Ovary (tissue), 3 donors: ENCODE measurements at regions not wholly inside any gene's neighbourhood (a gene's known extent, or its start where the extent isn't known, plus 50 kb on each side); places are given as distances from the start of the nearest gene placed in this dataset.

Experiments used
- CTCF ChIP-seq, 3 donors: fragments of 450-650 bp in 2 of 3; fragments of 200-600 bp in 1 of 3; IDR thresholded peaks; one replicate each; pipeline versions ENCODE4 v1.5.1 to v1.8.0; 2016 to 2022; ENCODE audit warnings: antibody characterized with exemption in 3 of 3, mild to moderate bottlenecking in 1 of 3
- EP300 ChIP-seq: sonication (generic); formaldehyde crosslinking; IDR thresholded peaks from one replicate; pipeline ENCODE4 v1.6.1; 2017; ENCODE audit warnings: antibody characterized with exemption
- POLR2A ChIP-seq: fragments of 450-650 bp; IDR thresholded peaks from one replicate; pipeline ENCODE4 v1.6.1; 2017; ENCODE audit warnings: antibody characterized with exemption, mild to moderate bottlenecking, moderate library complexity
- donor health status: DM: no; HTN: no; CAD: no.

- TF ChIP-seq CTCF (IDR thresholded peaks at IDR 0.05) (no peak), EP300 (no peak), POLR2A (no peak)
Observed at GRCh38 chr11:121800731-121801393, 315.2 kb downstream of the BLID start.
